Esophagus muscularis mucosa (tissue), 4 donors: ENCODE measurements at regions not wholly inside any gene's neighbourhood (a gene's known extent, or its start where the extent isn't known, plus 50 kb on each side); places are given as distances from the start of the nearest gene placed in this dataset.

Experiments used
- DNase-seq: peaks from one replicate; pipeline ENCODE4 v3.0.0-alpha.2; 2017; ENCODE audit errors: extremely low spot score
- H3K27ac ChIP-seq, 4 donors: fragments of 200-600 bp; sonication (generic); replicated peaks in 1 of 4; 1 replicate in 3 of 4; 2 replicates in 1 of 4; pipeline ENCODE4 v1.5.1; 2016 to 2019; ENCODE audit warnings: mild to moderate bottlenecking in 1 of 4
- H3K27me3 ChIP-seq, 4 donors: fragments of 200-600 bp; sonication (generic); one replicate each; pipeline versions ENCODE4 v1.5.1 to v1.6.0; 2016 to 2019
- H3K36me3 ChIP-seq, 4 donors: fragments of 200-600 bp; sonication (generic); one replicate each; pipeline ENCODE4 v1.5.1; 2016 to 2019
- H3K4me1 ChIP-seq, 4 donors: fragments of 200-600 bp; sonication (generic); one replicate each; pipeline ENCODE4 v1.5.1; 2016 to 2019
- H3K4me3 ChIP-seq, 4 donors: fragments of 200-600 bp; sonication (generic); 1 replicate in 2 of 4; 2 replicates in 2 of 4; pipeline ENCODE4 v1.5.1; 2016 to 2019; ENCODE audit warnings: mild to moderate bottlenecking in 4 of 4, moderate library complexity in 1 of 4
- H3K9me3 ChIP-seq, 4 donors: fragments of 200-600 bp; sonication (generic); 1 replicate in 3 of 4; 2 replicates in 1 of 4; pipeline ENCODE4 v1.5.1; 2016 to 2019
- CTCF ChIP-seq, 3 experiments: fragments of 200-600 bp in 2 of 3; fragments of 450-650 bp in 1 of 3; sonication (generic) in 2 of 3; IDR thresholded peaks; one replicate each; pipeline ENCODE4 v1.5.1; 2017 to 2019; ENCODE audit warnings: antibody characterized with exemption in 3 of 3, mild to moderate bottlenecking in 2 of 3, moderate library complexity in 1 of 3
- EP300 ChIP-seq: sonication (generic); formaldehyde crosslinking; IDR thresholded peaks from one replicate; pipeline ENCODE4 v1.6.1; 2017; ENCODE audit warnings: antibody characterized with exemption
- POLR2A ChIP-seq: fragments of 450-650 bp; IDR thresholded peaks from one replicate; pipeline ENCODE4 v1.6.1; 2017; ENCODE audit warnings: antibody characterized with exemption, moderate library complexity, mild to moderate bottlenecking, low read depth
- POLR2AphosphoS5 ChIP-seq, 2 donors: sonication (generic); formaldehyde crosslinking; IDR thresholded peaks; one replicate each; pipeline ENCODE4 v1.6.1; 2017; ENCODE audit warnings: antibody characterized with exemption in 2 of 2
- WGBS: methylation state at CpG from one replicate; pipeline ENCODE4 v1.1.5; 2018; 5-methylcytosine and 5-hydroxymethylcytosine counted together
- intact Hi-C: fragments of 100-400 bp; cut with DNase I; formaldehyde crosslinking; loops from one replicate; pipeline ENCODE4 v1.15.1; 2023

- intact Hi-C loops = no loop called here
- Histone ChIP-seq H3K4me3 (no peak overlapping the region), H3K27ac (no peak overlapping the region), H3K4me1 (peaks cover 0 to 4% (median 0%) of the 10 kb centered on the region in 4 donors), H3K9me3 (no peaks in the 10 kb centered on the region), H3K36me3 (no peaks in the 10 kb centered on the region), H3K27me3 (no peaks in the 10 kb centered on the region)
- peak; percentile 89 for DNase-seq
- TF ChIP-seq EP300 (no peak), POLR2A (no peak), POLR2AphosphoS5 (IDR thresholded peaks at IDR 0.05) (no peak), CTCF (IDR thresholded peaks at IDR 0.05) (no peak)
- WGBS = 85% methylated on average over 28 of the region's 28 CpGs
Observed at GRCh38 chr2:239873656-239874635, 151.2 kb downstream of the NDUFA10 start.

DNA sequence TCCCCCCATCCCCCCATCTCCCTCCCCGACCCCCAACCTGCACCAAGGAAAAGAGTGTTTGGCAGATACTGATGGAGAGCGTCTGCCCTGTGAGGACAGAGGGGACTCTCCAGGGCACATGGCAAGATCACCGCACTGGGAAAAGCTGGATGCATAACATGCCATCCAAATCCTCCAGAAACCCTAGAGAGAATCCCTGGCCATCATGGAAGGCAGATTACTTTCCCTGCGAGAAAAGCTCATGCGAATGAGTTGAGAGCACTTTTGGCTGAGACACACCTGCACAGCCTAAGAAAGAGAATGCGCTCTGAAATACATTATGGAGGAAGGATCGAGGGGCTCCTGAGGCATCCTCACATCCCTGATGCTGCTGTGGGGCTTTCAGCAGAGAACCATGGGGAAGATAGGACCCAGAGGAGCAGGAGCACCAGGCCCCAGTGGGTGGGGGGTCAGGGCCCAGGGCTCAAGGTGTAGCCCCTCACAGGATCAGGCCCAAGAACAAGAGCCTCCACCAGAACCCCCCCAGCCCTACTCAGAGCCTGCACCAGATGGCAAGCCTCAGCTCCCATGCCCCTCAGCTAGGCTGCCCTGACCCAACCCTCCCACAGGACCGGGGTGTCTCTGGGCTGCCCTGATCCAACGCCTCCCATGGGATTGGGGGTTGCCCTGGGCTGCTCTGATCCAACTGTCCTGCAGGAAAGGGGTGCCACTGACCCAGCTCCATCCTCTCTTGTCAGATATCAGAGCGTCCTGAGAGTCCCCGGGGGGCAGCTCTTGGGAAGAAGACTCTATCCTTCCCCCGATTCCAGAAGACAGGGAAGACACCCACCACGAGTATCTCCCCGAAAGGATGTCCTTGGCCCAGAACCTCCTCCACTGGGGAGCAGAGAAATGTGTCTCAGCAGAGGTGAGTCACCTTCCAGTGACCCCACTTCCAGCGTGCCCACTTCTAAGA lies 153.4 kb downstream of the NDUFA10 start:
- no peaks in the 10 kb centered on the region for H3K36me3 ChIP-seq
- intact Hi-C loops = no loop called here
- no peak for TF ChIP-seq EP300
- WGBS = 84% methylated on average over 15 of the region's 15 CpGs
- no peaks in the 10 kb centered on the region for H3K9me3 ChIP-seq
- H3K27ac ChIP-seq = no peak overlapping the region
- no peaks in the 10 kb centered on the region for H3K27me3 ChIP-seq
- no peak overlapping the region for H3K4me3 ChIP-seq
- H3K4me1 ChIP-seq = peaks cover 0 to 4% (median 0%) of the 10 kb centered on the region in 4 donors
- peak; percentile 79 for DNase-seq

DNA sequence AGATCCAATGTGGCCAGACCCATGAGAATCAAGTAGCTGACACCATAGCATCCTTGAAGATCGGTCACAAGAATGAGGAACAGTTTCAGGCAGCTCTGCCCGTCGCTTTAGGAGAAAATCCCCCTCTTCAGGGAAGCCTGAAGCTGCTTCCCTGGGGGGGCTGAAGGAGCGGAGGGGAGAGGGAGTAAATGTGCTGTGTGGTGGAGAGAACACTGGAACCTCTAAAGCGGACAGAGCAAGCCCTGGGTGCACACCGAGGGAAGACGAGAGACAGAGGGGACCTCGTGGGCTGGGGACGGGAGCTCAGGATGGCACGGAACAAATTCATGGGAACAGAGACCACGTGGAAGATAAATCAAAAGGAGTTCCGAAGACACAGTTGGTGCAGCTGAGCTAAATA lies 154.3 kb downstream of the NDUFA10 start:
- H3K4me3 ChIP-seq = no peak overlapping the region
- H3K9me3 ChIP-seq = no peaks in the 10 kb centered on the region
- no peaks in the 10 kb centered on the region for H3K36me3 ChIP-seq
- DNase-seq = peak; percentile 47
- H3K4me1 ChIP-seq = peaks cover 0 to 4% (median 0%) of the 10 kb centered on the region in 4 donors
- TF ChIP-seq EP300 (no peak), CTCF (IDR thresholded peaks at IDR 0.05) (no peak), POLR2AphosphoS5 (IDR thresholded peaks at IDR 0.05) (no peak)
- no peaks in the 10 kb centered on the region for H3K27me3 ChIP-seq
- WGBS = 81% methylated on average over 12 of the region's 12 CpGs
- intact Hi-C loops = no loop called here
- no peak overlapping the region for H3K27ac ChIP-seq

GRCh38 chr2:239870276-239870675 lies 154.9 kb downstream of the NDUFA10 start:
- Histone ChIP-seq H3K4me1 (peaks cover 0 to 4% (median 0%) of the 10 kb centered on the region in 4 donors), H3K27ac (no peak overlapping the region), H3K9me3 (no peaks in the 10 kb centered on the region), H3K27me3 (no peaks in the 10 kb centered on the region), H3K36me3 (no peaks in the 10 kb centered on the region), H3K4me3 (no peak overlapping the region)
- TF ChIP-seq EP300 = no peak
- no peak for TF ChIP-seq CTCF (IDR thresholded peaks at IDR 0.05)
- no peak for TF ChIP-seq POLR2AphosphoS5 (IDR thresholded peaks at IDR 0.05)
- TF ChIP-seq POLR2A = no peak
- intact Hi-C loops = no loop called here
- DNase-seq = peak; percentile 68
- 90% methylated on average over 11 of the region's 12 CpGs for WGBS
